EL (cell line): ENCODE measurements at regions not wholly inside any gene's neighbourhood (a gene's known extent, or its start where the extent isn't known, plus 50 kb on each side); places are given as distances from the start of the nearest gene placed in this dataset.

Experiments used
- DNase-seq: peaks from one replicate; pipeline ENCODE4 v3.0.0-alpha.2; 2016

GRCh38 chr5:68161156-68161555 lies 54.4 kb upstream of the PIK3R1 start:
- DNase-seq: no peak

GRCh38 chr5:68159224-68159951 lies 56.2 kb upstream of the PIK3R1 start:
- no peak for DNase-seq

- no peak for DNase-seq
Measured at GRCh38 chr5:68155940-68156339, 59.6 kb upstream of the PIK3R1 start.

- DNase-seq: no peak
Measured at GRCh38 chr5:68154119-68154857, 61.3 kb upstream of the PIK3R1 start.

GRCh38 chr5:68151812-68152211 lies 63.7 kb upstream of the PIK3R1 start:
- no peak for DNase-seq

- DNase-seq: no peak
Measured at GRCh38 chr5:68149189-68149588, 66.4 kb upstream of the PIK3R1 start.

- DNase-seq: no peak
Measured at GRCh38 chr5:68148096-68148495, 67.5 kb upstream of the PIK3R1 start.

GRCh38 chr5:68147659-68148058 lies 67.9 kb upstream of the PIK3R1 start:
- no peak for DNase-seq

- DNase-seq: peak; percentile 64
Measured at GRCh38 chr5:68141494-68141893, 74.1 kb upstream of the PIK3R1 start.

GRCh38 chr5:68140763-68141162 lies 74.8 kb upstream of the PIK3R1 start:
- no peak for DNase-seq

GRCh38 chr5:68139611-68140441 lies 75.7 kb upstream of the PIK3R1 start:
- no peak for DNase-seq

GRCh38 chr5:68137511-68138140 lies 77.9 kb upstream of the PIK3R1 start:
- DNase-seq: peak; percentile 42

GRCh38 chr5:68134669-68135313 lies 80.8 kb upstream of the PIK3R1 start:
- DNase-seq: no peak

- DNase-seq: no peak
Measured at GRCh38 chr5:68134033-68134668, 81.4 kb upstream of the PIK3R1 start.

GRCh38 chr5:68130253-68130652 lies 85.3 kb upstream of the PIK3R1 start:
- DNase-seq: no peak

GRCh38 chr5:68129364-68129763 lies 86.2 kb upstream of the PIK3R1 start:
- DNase-seq: no peak

- DNase-seq: peak; percentile 18
Measured at GRCh38 chr5:68126886-68127285, 88.7 kb upstream of the PIK3R1 start.

- DNase-seq: no peak
Measured at GRCh38 chr5:68122439-68123328, 92.9 kb upstream of the PIK3R1 start.

GRCh38 chr5:68116868-68117411 lies 98.6 kb upstream of the PIK3R1 start:
- DNase-seq: no peak

- no peak for DNase-seq
Measured at GRCh38 chr5:68116408-68116807, 99.1 kb upstream of the PIK3R1 start.

GRCh38 chr5:68115584-68115983 lies 100.0 kb upstream of the PIK3R1 start:
- DNase-seq: no peak
